GM10248 (cell line): ENCODE measurements at regions not wholly inside any gene's neighbourhood (a gene's known extent, or its start where the extent isn't known, plus 50 kb on each side); places are given as distances from the start of the nearest gene placed in this dataset.

Experiments used
- CTCF ChIA-PET: fragments of 300-600 bp; sonication (Branson Sonifier 250); formaldehyde crosslinking; extraction: SDS; loops from one replicate; lab custom pipeline; 2021; ENCODE audit warnings: antibody characterized with exemption; lab: Yijun Ruan, JAX
- POLR2A ChIA-PET: fragments of 350-650 bp; sonication (Branson Sonifier 250); formaldehyde crosslinking; extraction: SDS; loops from one replicate; lab custom pipeline; 2020; ENCODE audit warnings: antibody characterized with exemption; lab: Yijun Ruan, JAX
- DNase-seq: peaks from one replicate; pipeline ENCODE4 v3.0.0; 2012; ENCODE audit errors: extremely low spot score
- TF ChIP-seq, protein P1 (sequence below): IDR thresholded peaks from 2 replicates; pipeline ENCODE4 v1.5.1; 2012; ENCODE audit warnings: mild to moderate bottlenecking, low read depth; ENCODE audit errors: extremely low read depth, missing control alignments, control extremely low read depth

DNA sequence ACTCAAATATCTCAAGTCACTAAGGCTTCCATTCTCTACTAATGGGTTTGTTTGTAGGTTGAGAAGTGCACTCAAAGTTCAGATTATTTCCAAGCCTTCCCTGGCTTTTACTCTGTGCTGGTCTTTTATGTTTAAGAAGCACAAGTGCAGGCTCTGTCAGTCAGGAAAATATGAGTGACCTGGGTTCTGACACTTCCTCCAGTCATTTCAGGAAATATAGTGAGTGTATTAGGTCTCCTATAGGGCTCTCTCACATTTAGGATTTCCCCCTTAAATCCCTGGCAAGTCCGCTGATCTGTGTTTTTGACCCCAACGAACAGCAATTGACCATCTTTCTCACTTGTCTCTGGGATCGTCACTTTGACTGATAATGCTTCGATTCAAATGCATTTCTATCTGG, 210.2 kb downstream of the ARPP21 start:
- no peak for DNase-seq
- POLR2A ChIA-PET, result no interaction called here
- TF ChIP-seq, protein P1, sequence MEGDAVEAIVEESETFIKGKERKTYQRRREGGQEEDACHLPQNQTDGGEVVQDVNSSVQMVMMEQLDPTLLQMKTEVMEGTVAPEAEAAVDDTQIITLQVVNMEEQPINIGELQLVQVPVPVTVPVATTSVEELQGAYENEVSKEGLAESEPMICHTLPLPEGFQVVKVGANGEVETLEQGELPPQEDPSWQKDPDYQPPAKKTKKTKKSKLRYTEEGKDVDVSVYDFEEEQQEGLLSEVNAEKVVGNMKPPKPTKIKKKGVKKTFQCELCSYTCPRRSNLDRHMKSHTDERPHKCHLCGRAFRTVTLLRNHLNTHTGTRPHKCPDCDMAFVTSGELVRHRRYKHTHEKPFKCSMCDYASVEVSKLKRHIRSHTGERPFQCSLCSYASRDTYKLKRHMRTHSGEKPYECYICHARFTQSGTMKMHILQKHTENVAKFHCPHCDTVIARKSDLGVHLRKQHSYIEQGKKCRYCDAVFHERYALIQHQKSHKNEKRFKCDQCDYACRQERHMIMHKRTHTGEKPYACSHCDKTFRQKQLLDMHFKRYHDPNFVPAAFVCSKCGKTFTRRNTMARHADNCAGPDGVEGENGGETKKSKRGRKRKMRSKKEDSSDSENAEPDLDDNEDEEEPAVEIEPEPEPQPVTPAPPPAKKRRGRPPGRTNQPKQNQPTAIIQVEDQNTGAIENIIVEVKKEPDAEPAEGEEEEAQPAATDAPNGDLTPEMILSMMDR, result no peak
- CTCF ChIA-PET, result no interaction called here

DNA sequence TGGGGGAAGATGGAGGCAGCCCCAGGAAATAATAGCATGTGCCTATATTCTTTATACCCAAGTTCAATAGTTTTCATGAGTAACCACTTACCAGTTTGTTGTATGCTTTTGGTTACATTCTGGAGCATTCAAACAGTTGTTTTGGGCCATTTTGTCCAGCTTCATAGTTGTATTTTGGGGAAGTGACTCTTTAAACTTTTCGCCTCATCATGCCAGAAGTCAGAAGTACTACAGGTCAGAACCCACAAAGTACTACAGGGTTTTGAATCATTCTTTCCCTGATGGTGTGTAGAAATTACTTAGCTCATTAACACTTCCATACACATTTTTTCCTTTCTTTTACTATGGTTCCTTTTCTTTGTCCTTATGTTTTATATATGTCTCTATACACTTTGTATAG, 210.6 kb downstream of the ARPP21 start:
- ChIA-PET POLR2A (no interaction called here), CTCF (no interaction called here)
- no peak for DNase-seq
- TF ChIP-seq, protein P1, result no peak

DNA sequence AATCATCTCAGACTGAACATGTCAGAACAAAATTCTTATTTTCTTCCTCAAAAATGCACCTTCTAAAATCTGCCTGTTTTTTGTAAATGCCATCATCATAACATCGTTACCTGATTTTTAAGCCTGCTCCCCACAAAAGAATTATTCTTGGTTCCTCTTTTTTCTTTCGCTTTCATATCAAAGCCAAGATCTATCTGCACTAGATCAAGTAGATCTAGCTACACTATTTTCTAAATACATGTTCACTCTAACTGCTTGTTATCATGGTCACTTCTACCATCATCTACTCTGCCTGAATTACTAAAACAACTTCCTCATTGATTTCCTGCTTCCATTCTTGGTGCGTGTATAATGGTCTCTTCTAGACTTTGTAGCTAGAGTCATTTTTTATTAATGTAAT, 217.7 kb downstream of the ARPP21 start:
- ChIA-PET CTCF (interaction anchor here (1.6 kb wide), 1 partner anchor 25 kb away, joined by 5 read pairs; no protein-coding TSS in a partner anchor), POLR2A (no interaction called here)
- TF ChIP-seq, protein P1, result no peak
- peak; percentile 4 for DNase-seq

DNA sequence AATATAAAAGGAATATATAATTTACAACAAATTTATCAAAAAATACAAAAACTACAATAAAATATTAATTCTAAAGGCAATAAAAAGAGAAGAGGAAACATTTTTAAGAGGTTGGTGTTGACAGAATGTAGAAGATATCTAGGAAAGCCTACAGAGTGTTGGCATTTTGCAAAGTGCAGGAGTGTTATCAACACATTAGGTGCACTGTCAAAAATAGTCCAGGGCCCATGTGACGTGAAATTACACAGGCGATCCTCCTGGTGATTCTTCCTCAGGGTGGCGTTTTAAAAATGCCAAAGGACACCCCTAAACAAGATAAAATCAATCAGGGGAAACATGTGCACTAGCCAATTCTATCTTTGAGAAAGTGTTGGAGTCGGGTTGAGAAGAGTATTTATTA, 222.7 kb downstream of the ARPP21 start:
- TF ChIP-seq, protein P1, result no peak
- POLR2A ChIA-PET, result no interaction called here
- CTCF ChIA-PET, result interaction anchor here (0.8 kb wide), 1 partner anchor 11 kb away, joined by 3 read pairs; no protein-coding TSS in a partner anchor
- DNase-seq, result no peak

DNA sequence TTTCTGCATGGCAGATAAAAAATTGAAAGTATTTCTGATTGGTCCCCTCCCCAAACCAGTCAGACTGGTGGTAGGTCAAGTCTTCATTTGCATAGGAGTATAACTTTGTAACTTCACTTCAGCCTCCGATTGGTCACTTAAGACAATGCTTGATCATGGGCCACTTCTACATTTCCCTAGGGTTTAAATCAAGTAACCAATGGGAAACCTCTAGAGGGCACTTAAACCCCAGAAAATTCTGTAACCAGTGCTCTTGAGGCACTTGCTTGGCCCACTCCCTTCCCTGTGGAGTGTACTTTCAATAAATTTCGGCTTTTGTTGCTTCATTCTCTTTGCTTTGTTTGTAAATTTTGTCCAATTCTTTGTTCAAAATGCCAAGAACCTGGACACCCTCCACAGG, 225.5 kb downstream of the ARPP21 start:
- DNase-seq, result no peak
- CTCF ChIA-PET, result no interaction called here
- TF ChIP-seq, protein P1, result no peak
- POLR2A ChIA-PET, result no interaction called here

DNA sequence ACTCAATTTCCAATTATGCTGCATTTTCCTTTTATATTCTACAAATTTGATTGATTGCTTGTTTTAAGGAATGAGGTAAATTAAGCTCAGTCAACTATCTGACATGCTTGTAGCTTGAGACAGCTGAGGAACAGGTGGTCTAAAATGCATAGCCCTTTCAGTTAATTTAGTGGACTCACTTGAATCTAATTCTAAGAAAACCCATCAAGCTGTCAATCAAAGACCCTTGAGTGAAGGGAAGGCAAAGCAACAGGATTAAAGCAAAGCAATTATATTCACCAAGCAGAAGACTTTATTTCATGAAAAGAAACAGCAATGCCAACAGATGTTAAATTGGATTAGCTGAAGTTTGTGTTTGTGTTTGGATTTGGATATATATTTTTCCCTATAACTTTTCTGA, 228.5 kb downstream of the ARPP21 start:
- TF ChIP-seq, protein P1, result no peak
- POLR2A ChIA-PET, result no interaction called here
- no peak for DNase-seq
- CTCF ChIA-PET, result no interaction called here

DNA sequence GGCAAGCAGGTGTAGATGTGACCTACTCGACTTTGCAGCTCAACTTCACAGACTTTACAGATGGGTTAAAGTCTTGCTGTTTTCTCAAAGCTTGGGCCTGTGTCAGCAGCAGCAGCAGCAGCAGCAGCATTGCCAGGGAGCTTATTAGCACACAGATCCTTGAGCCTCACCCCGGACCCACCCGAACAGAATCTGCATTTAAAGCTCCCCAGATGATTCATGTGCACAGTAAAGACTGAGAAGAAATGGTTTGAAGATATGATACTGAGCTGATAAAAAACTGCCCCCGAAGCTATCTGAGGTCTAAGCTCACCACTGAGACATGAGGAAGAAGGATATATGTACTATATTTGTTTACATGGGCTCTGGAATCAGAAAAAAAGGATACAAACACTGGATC, 231.7 kb downstream of the ARPP21 start:
- ChIA-PET POLR2A (no interaction called here), CTCF (no interaction called here)
- DNase-seq, result no peak
- TF ChIP-seq, protein P1, result no peak
